K562 (cell line): ENCODE measurements at regions not wholly inside any gene's neighbourhood (a gene's known extent, or its start where the extent isn't known, plus 50 kb on each side); places are given as distances from the start of the nearest gene placed in this dataset.

ENCODE experiments used
- ATAC-seq: fragments of 200-7000 bp; cut with Tn5 transposase; 3 replicates; pipeline ENCODE4 v1.9.1; 2020; ENCODE audit warnings: moderate library complexity
- BruUV-seq: library from RNA; stranded (reverse); fragments of 400-500 nt; replicated peaks from 2 replicates; lab custom pipeline; 2021; lab: Mats Ljungman, UMichigan
- CTCF ChIA-PET: fragments of 300-600 bp; formaldehyde crosslinking; extraction: SDS; loops from one replicate; lab custom pipeline; 2021; ENCODE audit warnings: low intra/inter-chr PET ratio; lab: Yijun Ruan, JAX
- POLR2A ChIA-PET: fragments of 300-600, 350-650 bp; sonication (Branson Sonifier 250); formaldehyde crosslinking; extraction: SDS; loops from one replicate; lab custom pipeline; 2021; ENCODE audit warnings: antibody characterized with exemption, inconsistent platforms; lab: Yijun Ruan, JAX
- DNase-seq, 4 experiments: peaks; one replicate each; pipeline versions ENCODE4 v3.0.0 to v3.0.0-alpha.2; 2011 to 2018; ENCODE audit warnings: low spot score in 3 of 4, mixed read lengths in 3 of 4; ENCODE audit errors: extremely low read depth in 1 of 4
- FAIRE-seq: peaks from 2 replicates; lab custom pipeline; 2011; peaks lifted over from hg19 to GRCh38; lab: Jason Lieb, UNC
- H2AFZ ChIP-seq: 2 replicates; pipeline ENCODE4 v1.6.0; 2011; ENCODE audit warnings: low read depth, low read length, control low read depth, inconsistent platforms
- H3K27ac ChIP-seq: fragments of 200-600 bp; 3 replicates; pipeline ENCODE4 v1.8.0; 2011; ENCODE audit warnings: low read depth, mild to moderate bottlenecking, control low read depth, inconsistent platforms, low read length, moderate library complexity, mixed read lengths; ENCODE audit errors: extremely low read depth
- H3K27me3 ChIP-seq, 2 experiments: fragments of 300-600 bp in 1 of 2; 2 replicates in 1 of 2; 3 replicates in 1 of 2; pipeline versions ENCODE4 v1.6.0 to v1.8.0; 2011; ENCODE audit warnings: inconsistent platforms in 2 of 2, low read length in 2 of 2, mild to moderate bottlenecking in 1 of 2, mixed read lengths in 1 of 2, moderate library complexity in 1 of 2; ENCODE audit not compliant: control insufficient read depth in 2 of 2, insufficient read depth in 2 of 2
- H3K36me3 ChIP-seq: fragments of 300-600 bp; 3 replicates; pipeline ENCODE4 v1.8.0; 2011; ENCODE audit warnings: mild to moderate bottlenecking, low read length, inconsistent platforms; ENCODE audit not compliant: control insufficient read depth, insufficient read depth
- H3K4me1 ChIP-seq, 2 experiments: fragments of 200-600 bp in 1 of 2; replicated peaks in 1 of 2; 2 replicates in 1 of 2; 3 replicates in 1 of 2; pipeline versions ENCODE4 v1.5.1 to v1.8.0; 2011; ENCODE audit warnings: inconsistent platforms in 2 of 2, low read length in 2 of 2, mild to moderate bottlenecking in 1 of 2, mixed read lengths in 1 of 2, moderate library complexity in 1 of 2; ENCODE audit not compliant: control insufficient read depth in 2 of 2, insufficient read depth in 2 of 2
- H3K4me2 ChIP-seq: 2 replicates; pipeline ENCODE4 v1.6.1; 2011; ENCODE audit warnings: low read length, control low read depth, inconsistent platforms, mixed read lengths; ENCODE audit not compliant: insufficient read depth
- H3K4me3 ChIP-seq: fragments of 200-600 bp; sonication (generic), shearing (Covaris generic); 2 replicates; pipeline ENCODE4 v1.5.1; 2016; ENCODE audit warnings: control low read depth, inconsistent platforms
- H3K79me2 ChIP-seq: fragments of 200-600 bp; 3 replicates; pipeline ENCODE4 v1.8.0; 2011; ENCODE audit warnings: low read length, inconsistent platforms; ENCODE audit not compliant: control insufficient read depth, insufficient read depth
- H3K9ac ChIP-seq, 2 experiments: 2 replicates each; pipeline versions ENCODE4 v1.6.0 to v1.6.1; 2011; ENCODE audit warnings: low read depth in 2 of 2, low read length in 2 of 2, control low read depth in 1 of 2, inconsistent platforms in 1 of 2, mild to moderate bottlenecking in 1 of 2, mixed read lengths in 1 of 2; ENCODE audit not compliant: insufficient read depth in 1 of 2
- H3K9me1 ChIP-seq: one replicate; pipeline ENCODE4 v1.6.0; 2011; ENCODE audit warnings: inconsistent platforms, mild to moderate bottlenecking, low read length, moderate library complexity; ENCODE audit not compliant: control insufficient read depth, insufficient read depth
- H3K9me3 ChIP-seq: replicated peaks from 2 replicates; pipeline ENCODE4 v1.5.1; 2011; ENCODE audit warnings: low read depth, low read length, inconsistent platforms; ENCODE audit not compliant: control insufficient read depth, insufficient read depth
- H4K20me1 ChIP-seq: replicated peaks from 2 replicates; pipeline ENCODE4 v1.6.1; 2011; ENCODE audit warnings: low read length, inconsistent platforms, mixed read lengths; ENCODE audit not compliant: control insufficient read depth, insufficient read depth
- TRIM24 ChIP-seq, 2 experiments: fragments of 450-650 bp; IDR thresholded peaks; 2 replicates each; pipeline ENCODE4 v1.6.1; 2016
- UBTF ChIP-seq, 2 experiments: IDR thresholded peaks; 2 replicates each; pipeline ENCODE4 v1.6.1; 2012; ENCODE audit warnings: improper control_type of control experiment in 2 of 2, low read depth in 2 of 2, low read length in 2 of 2, borderline replicate concordance in 1 of 2
- WGBS: fragments of 100-300 bp; shearing (Covaris generic); methylation state at CpG from one replicate; pipeline ENCODE4 v1.1.6; 2016; ENCODE audit warnings: low coverage, mixed read lengths; ENCODE audit not compliant: insufficient coverage; ENCODE audit errors: missing lambda C conversion rate; 5-methylcytosine and 5-hydroxymethylcytosine counted together
- in situ Hi-C: fragments of 300-500 bp; cut with MboI; formaldehyde crosslinking; loops from 4 replicates; pipeline ENCODE4 v1.15.0; 2018; ENCODE audit warnings: inconsistent platforms, mixed read lengths
- intact Hi-C: fragments of 100-400 bp; cut with micrococcal nuclease; formaldehyde crosslinking; loops from 2 replicates; pipeline ENCODE4 v1.14.2; 2022

DNA sequence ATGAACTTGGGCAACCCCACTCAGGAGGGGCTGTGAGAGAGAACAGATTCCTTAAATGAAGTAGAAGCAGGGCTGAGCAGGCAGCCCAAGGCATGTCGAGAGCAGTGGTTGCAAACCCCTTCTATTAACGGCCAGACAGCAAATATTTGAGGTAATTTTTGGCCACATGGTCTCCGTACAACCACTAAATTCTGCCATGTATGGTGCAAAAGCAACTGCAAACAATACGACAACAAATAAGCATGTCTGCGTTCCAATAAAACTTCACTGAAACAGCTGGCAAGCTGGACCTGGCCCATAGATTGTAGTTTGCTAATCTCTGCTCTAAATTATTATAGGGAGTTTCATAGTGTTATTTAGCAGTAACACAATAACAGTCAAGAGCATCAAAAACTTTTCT is 217.0 kb upstream of the ZNF521 start:
- no peaks in the 10 kb centered on the region for H3K9me1 ChIP-seq
- no peaks in the 10 kb centered on the region for H4K20me1 ChIP-seq
- no peak overlapping the region for H3K4me2 ChIP-seq
- no peak for DNase-seq
- 1% methylated on average over 5 of the region's 5 CpGs for WGBS
- H3K79me2 ChIP-seq = no peaks in the 10 kb centered on the region
- no peak for TF ChIP-seq TRIM24 (IDR thresholded peaks at IDR 0.05)
- no peak for TF ChIP-seq UBTF (IDR thresholded peaks at IDR 0.05; ENCODE audit: borderline replicate concordance in 1 of 2, low read depth in 2 of 2, low read length in 2 of 2)
- TF ChIP-seq, all 486 proteins: peak for 0
- no peak overlapping the region for H3K27ac ChIP-seq
- no peaks in the 10 kb centered on the region for H3K4me1 ChIP-seq
- intact Hi-C loops (loop anchor here (5.0 kb wide), 1 partner anchor 263 kb away; no protein-coding TSS in a partner anchor), in situ Hi-C loops (no loop called here)
- H3K9ac ChIP-seq = no peak overlapping the region
- POLR2A ChIA-PET = no interaction called here
- H3K9me3 ChIP-seq = no peaks in the 10 kb centered on the region
- H3K36me3 ChIP-seq = no peaks in the 10 kb centered on the region
- no peak overlapping the region for H3K4me3 ChIP-seq
- no TSS peak for BruUV-seq
- no peak overlapping the region for H2AFZ ChIP-seq
- no peaks in the 10 kb centered on the region for H3K27me3 ChIP-seq
- FAIRE-seq (no peak), ATAC-seq (no peak)
- CTCF ChIA-PET = no interaction called here
